Mucosa of descending colon (tissue), 3 donors: ENCODE measurements at regions not wholly inside any gene's neighbourhood (a gene's known extent, or its start where the extent isn't known, plus 50 kb on each side); places are given as distances from the start of the nearest gene placed in this dataset.

Experiments
- ATAC-seq: fragments of 200-7000 bp; cut with Tn5 transposase; one replicate; pipeline ENCODE4 v1.9.1; 2020; ENCODE audit warnings: mild to moderate bottlenecking, moderate library complexity
- DNase-seq, 3 donors: peaks; one replicate each; pipeline ENCODE4 v3.0.0-alpha.2; 2020
- H3K36me3 ChIP-seq: fragments of 200-600 bp; one replicate; pipeline ENCODE4 v1.8.0; 2021; ENCODE audit warnings: low read depth, mild to moderate bottlenecking
- H3K4me1 ChIP-seq: fragments of 200-600 bp; one replicate; pipeline ENCODE4 v1.8.0; 2021; ENCODE audit warnings: low read depth, mild to moderate bottlenecking
- H3K4me3 ChIP-seq: fragments of 200-600 bp; one replicate; pipeline ENCODE4 v1.8.0; 2021; ENCODE audit warnings: mild to moderate bottlenecking
- H3K9me3 ChIP-seq: fragments of 200-600 bp; one replicate; pipeline ENCODE4 v1.8.0; 2021; ENCODE audit warnings: mild to moderate bottlenecking
- intact Hi-C, 2 donors: fragments of 100-400 bp; cut with DNase I in 1 of 2; cut with micrococcal nuclease in 1 of 2; formaldehyde crosslinking; loops; one replicate each; pipeline versions ENCODE4 v1.11.0 to v1.11.1; 2022; cut with DNase I, micrococcal nuclease
- TF ChIP-seq, protein P1 (sequence below): fragments of 200-600 bp; IDR thresholded peaks from one replicate; pipeline ENCODE4 v1.8.0; 2022; ENCODE audit warnings: antibody characterized with exemption, mild to moderate bottlenecking
- donor health status: DM: no; HTN: no; CAD: no; lungs with moderate emphysema.
- donor health status: DM: no; HTN: no; CAD: no.
- donor health status: DM: no; HTN: yes; CAD: no.

DNA sequence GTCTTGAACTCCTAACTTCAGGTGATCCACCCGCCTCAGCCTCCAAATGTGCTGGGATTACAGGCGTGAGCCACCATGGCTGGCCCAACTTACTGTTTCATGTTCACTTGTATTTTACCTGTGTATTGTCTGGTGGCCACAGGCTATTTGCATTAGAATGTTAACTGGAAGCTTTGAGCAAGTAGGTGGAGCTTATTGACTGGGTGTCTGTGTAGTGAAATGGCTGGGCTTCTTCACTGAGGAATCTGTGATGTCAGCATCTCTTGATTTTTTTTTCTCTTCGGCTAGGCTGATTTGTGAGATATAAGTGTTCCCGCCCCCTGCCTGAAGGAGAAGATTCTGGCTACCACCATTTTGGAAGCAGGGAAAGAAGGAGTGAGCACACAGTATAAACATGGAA, 237.8 kb upstream of the PEX5L start:
- Histone ChIP-seq H3K4me1 (no peaks in the 10 kb centered on the region), H3K9me3 (peaks cover 12% of the 10 kb centered on the region), H3K4me3 (no peak overlapping the region), H3K36me3 (no peaks in the 10 kb centered on the region)
- ATAC-seq (no peak), DNase-seq (no peak)
- TF ChIP-seq, protein P1, sequence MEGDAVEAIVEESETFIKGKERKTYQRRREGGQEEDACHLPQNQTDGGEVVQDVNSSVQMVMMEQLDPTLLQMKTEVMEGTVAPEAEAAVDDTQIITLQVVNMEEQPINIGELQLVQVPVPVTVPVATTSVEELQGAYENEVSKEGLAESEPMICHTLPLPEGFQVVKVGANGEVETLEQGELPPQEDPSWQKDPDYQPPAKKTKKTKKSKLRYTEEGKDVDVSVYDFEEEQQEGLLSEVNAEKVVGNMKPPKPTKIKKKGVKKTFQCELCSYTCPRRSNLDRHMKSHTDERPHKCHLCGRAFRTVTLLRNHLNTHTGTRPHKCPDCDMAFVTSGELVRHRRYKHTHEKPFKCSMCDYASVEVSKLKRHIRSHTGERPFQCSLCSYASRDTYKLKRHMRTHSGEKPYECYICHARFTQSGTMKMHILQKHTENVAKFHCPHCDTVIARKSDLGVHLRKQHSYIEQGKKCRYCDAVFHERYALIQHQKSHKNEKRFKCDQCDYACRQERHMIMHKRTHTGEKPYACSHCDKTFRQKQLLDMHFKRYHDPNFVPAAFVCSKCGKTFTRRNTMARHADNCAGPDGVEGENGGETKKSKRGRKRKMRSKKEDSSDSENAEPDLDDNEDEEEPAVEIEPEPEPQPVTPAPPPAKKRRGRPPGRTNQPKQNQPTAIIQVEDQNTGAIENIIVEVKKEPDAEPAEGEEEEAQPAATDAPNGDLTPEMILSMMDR, result no peak
- intact Hi-C loops, result no loop called here

DNA sequence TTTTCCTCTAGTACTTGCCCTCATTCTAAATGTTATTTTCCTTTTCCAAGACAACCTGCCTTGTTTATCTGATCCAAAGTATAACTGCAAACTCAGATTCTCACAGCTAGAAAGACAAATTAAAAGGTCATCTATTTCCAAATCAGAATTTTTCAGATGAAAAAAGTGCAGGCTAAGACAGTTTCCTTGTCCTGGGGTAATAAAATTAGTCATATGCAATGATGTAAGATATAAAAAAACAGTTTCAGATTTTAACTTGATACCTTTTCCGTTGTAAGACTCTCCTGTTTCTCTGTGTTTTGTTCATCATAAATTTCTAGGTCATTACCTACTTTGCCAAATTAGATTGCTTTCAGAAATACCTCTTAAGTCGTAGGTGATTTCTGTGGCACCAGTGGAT, 238.4 kb upstream of the PEX5L start:
- TF ChIP-seq, protein P1, result no peak
- H3K4me3 ChIP-seq, result no peak overlapping the region
- H3K36me3 ChIP-seq, result no peaks in the 10 kb centered on the region
- intact Hi-C loops, result no loop called here
- DNase-seq (no peak), ATAC-seq (no peak)
- peaks cover 9% of the 10 kb centered on the region for H3K9me3 ChIP-seq
- H3K4me1 ChIP-seq, result no peaks in the 10 kb centered on the region

DNA sequence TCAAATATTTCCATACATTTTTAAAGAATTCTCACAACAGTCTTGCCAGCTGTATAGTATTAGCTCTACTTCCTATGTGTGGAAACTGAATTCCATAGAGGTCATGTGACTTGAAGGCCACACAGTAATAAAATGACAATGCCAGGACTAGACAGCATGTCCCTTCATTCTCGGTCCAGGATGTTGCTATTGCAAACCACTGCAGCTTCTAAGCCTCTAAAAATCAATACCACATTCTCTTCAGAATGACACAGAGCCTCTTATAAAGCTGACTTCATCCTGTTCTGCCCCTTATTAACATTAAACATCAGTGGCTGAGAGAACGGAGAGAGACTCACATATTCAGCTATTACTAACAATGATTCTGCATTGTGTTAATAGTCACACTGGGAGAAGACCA, 240.3 kb upstream of the PEX5L start:
- no peak overlapping the region for H3K4me3 ChIP-seq
- DNase-seq (no peak), ATAC-seq (no peak)
- TF ChIP-seq, protein P1, result no peak
- H3K36me3 ChIP-seq, result no peaks in the 10 kb centered on the region
- intact Hi-C loops, result no loop called here
- H3K4me1 ChIP-seq, result no peaks in the 10 kb centered on the region
- peaks cover 9% of the 10 kb centered on the region for H3K9me3 ChIP-seq

DNA sequence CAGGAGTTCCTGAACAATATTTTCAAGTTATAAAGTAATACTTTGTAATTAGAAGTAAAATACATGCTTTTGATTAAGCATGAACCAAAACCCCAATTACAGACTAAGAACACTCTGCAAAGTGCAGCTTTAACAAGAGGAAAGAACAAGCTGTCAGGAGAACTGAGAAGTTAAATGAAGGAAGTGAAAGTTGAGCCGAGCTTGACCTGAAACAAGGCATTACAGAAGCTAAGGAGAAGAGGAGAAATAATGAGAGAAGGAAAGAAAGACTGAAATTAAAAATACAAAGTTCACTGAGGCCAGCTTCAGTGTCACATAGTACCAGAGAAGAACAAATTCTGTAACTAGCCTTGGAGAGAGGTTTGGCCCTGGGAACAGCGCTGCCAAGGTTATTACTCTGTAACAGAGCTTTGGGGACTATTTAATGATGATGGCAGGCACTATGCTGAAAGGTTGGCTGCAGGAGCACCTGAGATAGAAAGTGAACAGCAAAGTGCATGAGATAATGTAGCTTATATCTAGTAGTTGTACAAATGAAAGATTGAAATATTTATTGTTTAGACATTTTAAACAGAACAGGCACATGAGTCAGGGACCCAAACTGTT, 241.9 kb upstream of the PEX5L start:
- TF ChIP-seq, protein P1, result no peak
- Histone ChIP-seq H3K9me3 (peaks cover 7% of the 10 kb centered on the region), H3K36me3 (no peaks in the 10 kb centered on the region), H3K4me1 (no peaks in the 10 kb centered on the region), H3K4me3 (no peak overlapping the region)
- ATAC-seq (no peak), DNase-seq (no peak)
- intact Hi-C loops, result no loop called here

DNA sequence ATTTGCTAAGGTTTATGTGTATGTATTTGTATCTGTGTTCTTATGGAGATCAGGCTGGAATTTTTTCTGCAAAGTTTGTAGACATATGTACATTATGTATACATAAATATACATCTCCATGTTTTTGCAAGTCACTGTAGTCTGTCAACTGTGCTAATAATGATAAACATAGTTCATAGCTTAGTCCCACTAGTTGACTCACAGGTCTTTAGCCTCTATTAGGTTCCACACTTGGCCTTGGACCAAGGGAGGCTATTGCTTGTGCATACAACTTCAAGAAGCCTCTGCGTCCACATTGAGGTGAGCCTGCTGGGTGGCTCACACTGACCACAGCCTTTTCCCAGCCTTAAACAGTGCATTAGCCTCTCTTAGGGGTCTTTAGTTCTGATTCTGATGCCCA, 243.8 kb upstream of the PEX5L start:
- no peak for ATAC-seq
- TF ChIP-seq, protein P1, result no peak

DNA sequence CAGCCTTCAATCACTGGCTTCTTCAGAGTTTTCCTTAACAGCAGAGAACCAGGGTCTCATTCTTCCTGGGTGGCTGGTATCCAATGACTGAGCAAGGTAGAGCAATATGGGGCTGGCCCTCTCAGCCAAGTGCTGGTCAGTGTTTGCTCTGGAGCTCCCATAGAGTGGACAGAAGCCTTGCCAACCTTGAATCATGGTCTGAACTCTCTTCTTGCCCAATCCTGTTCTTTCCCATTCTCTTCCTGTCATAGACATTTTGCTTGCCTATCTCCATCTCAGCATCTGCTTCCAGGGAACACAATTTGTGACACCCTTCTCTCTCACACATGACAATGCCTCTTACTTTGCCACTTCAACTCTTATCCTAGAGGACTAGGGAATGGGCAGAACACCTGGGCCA, 245.6 kb upstream of the PEX5L start:
- Histone ChIP-seq H3K4me1 (no peaks in the 10 kb centered on the region), H3K4me3 (no peak overlapping the region), H3K36me3 (no peaks in the 10 kb centered on the region), H3K9me3 (no peaks in the 10 kb centered on the region)
- ATAC-seq, result no peak
- DNase-seq, result no peak
- intact Hi-C loops, result no loop called here
- TF ChIP-seq, protein P1, result no peak

More for the DNA sequence above, 243.8 kb upstream of the PEX5L start:
- DNase-seq, result no peak
- intact Hi-C loops, result no loop called here
- Histone ChIP-seq H3K4me1 (no peaks in the 10 kb centered on the region), H3K36me3 (no peaks in the 10 kb centered on the region), H3K9me3 (peaks cover 4% of the 10 kb centered on the region), H3K4me3 (no peak overlapping the region)
